ENCODE measurements at regions not wholly inside any gene's neighbourhood (a gene's known extent, or its start where the extent isn't known, plus 50 kb on each side); places are given as distances from the start of the nearest gene placed in this dataset.

GRCh38 chr5:68147659-68148058, 67.9 kb upstream of the PIK3R1 start:
- TF ChIP-seq CTCF (IDR thresholded peaks at IDR 0.05; ENCODE audit: low read depth, low read length): no peak
- H3K4me3 ChIP-seq (ENCODE audit: low read depth, low read length): no peak overlapping the region

- no peak for TF ChIP-seq CTCF (IDR thresholded peaks at IDR 0.05; ENCODE audit: low read depth, low read length)
Measured at GRCh38 chr5:68141494-68141893, 74.1 kb upstream of the PIK3R1 start.

GRCh38 chr5:68140763-68141162, 74.8 kb upstream of the PIK3R1 start:
- TF ChIP-seq CTCF (IDR thresholded peaks at IDR 0.05; ENCODE audit: low read depth, low read length): no peak
- H3K4me3 ChIP-seq (ENCODE audit: low read depth, low read length): no peak overlapping the region

More at GRCh38 chr5:68141494-68141893, 74.1 kb upstream of the PIK3R1 start:
- H3K4me3 ChIP-seq (ENCODE audit: low read depth, low read length): no peak overlapping the region

GRCh38 chr5:68139611-68140441, 75.7 kb upstream of the PIK3R1 start:
- no peak for TF ChIP-seq CTCF (IDR thresholded peaks at IDR 0.05; ENCODE audit: low read depth, low read length)
- no peak overlapping the region for H3K4me3 ChIP-seq (ENCODE audit: low read depth, low read length)

- H3K4me3 ChIP-seq (ENCODE audit: low read depth, low read length): no peak overlapping the region
- no peak for TF ChIP-seq CTCF (IDR thresholded peaks at IDR 0.05; ENCODE audit: low read depth, low read length)
Measured at GRCh38 chr5:68137511-68138140, 77.9 kb upstream of the PIK3R1 start.

- H3K4me3 ChIP-seq (ENCODE audit: low read depth, low read length): no peak overlapping the region
- TF ChIP-seq CTCF (IDR thresholded peaks at IDR 0.05; ENCODE audit: low read depth, low read length): no peak
Measured at GRCh38 chr5:68134669-68135313, 80.8 kb upstream of the PIK3R1 start.
